WTC11 (cell line): ENCODE measurements at regions not wholly inside any gene's neighbourhood (a gene's known extent, or its start where the extent isn't known, plus 50 kb on each side); places are given as distances from the start of the nearest gene placed in this dataset.

Source experiments
- ATAC-seq: fragments of 200-7000 bp; cut with Tn5 transposase; 2 replicates; pipeline ENCODE4 v1.10.0; 2021; ENCODE audit warnings: mild to moderate bottlenecking, moderate library complexity
- CTCF ChIA-PET: fragments of 300-600 bp; sonication (Branson Sonifier 250); formaldehyde crosslinking; loops from one replicate; lab custom pipeline; 2021; ENCODE audit warnings: antibody characterized with exemption; lab: Charles Lee
- POLR2A ChIA-PET: fragments of 350-600 bp; sonication (Branson Sonifier 250); formaldehyde crosslinking; loops from one replicate; lab custom pipeline; 2021; ENCODE audit warnings: antibody characterized with exemption; lab: Charles Lee
- DNase-seq: peaks from one replicate; pipeline ENCODE4 v3.0.0; 2021; ENCODE audit warnings: low spot score
- H3K27ac Mint-ChIP-seq: 2 replicates; pipeline ENCODE4 v1.8.0; 2021; ENCODE audit warnings: mixed read lengths
- H3K27me3 Mint-ChIP-seq: 2 replicates; pipeline ENCODE4 v1.8.0; 2021; ENCODE audit warnings: low read depth, mild to moderate bottlenecking, moderate library complexity, mixed read lengths
- H3K36me3 Mint-ChIP-seq: 2 replicates; pipeline ENCODE4 v1.8.0; 2021; ENCODE audit warnings: mixed read lengths
- H3K4me1 Mint-ChIP-seq: 2 replicates; pipeline ENCODE4 v1.8.0; 2022; ENCODE audit warnings: mixed read lengths
- H3K4me3 Mint-ChIP-seq: 2 replicates; pipeline ENCODE4 v1.8.0; 2021; ENCODE audit warnings: mild to moderate bottlenecking, moderate library complexity, mixed read lengths
- H3K9me3 Mint-ChIP-seq: 2 replicates; pipeline ENCODE4 v1.8.0; 2021; ENCODE audit warnings: mixed read lengths
- AR ChIP-seq: fragments of 250-450 bp; sonication (Bioruptor Pico); IDR thresholded peaks from 2 replicates; pipeline ENCODE4 v1.9.0; 2021; ENCODE audit warnings: mild to moderate bottlenecking
- CDX4 ChIP-seq: fragments of 250-450 bp; sonication (Bioruptor Pico); IDR thresholded peaks from 2 replicates; pipeline ENCODE4 v1.9.0; 2021; ENCODE audit warnings: moderate library complexity, mild to moderate bottlenecking, inconsistent platforms, borderline replicate concordance
- CREB1 ChIP-seq: sonication (generic); formaldehyde crosslinking; IDR thresholded peaks from 2 replicates; pipeline ENCODE4 v1.8.0; 2023; ENCODE audit warnings: mild to moderate bottlenecking, missing genetic modification reagents
- E2F5 ChIP-seq: sonication (generic); formaldehyde crosslinking; IDR thresholded peaks from 2 replicates; pipeline ENCODE4 v1.8.1; 2022; ENCODE audit warnings: mild to moderate bottlenecking, moderate library complexity, missing genetic modification reagents
- ESRRA ChIP-seq: sonication (generic); formaldehyde crosslinking; IDR thresholded peaks from 2 replicates; pipeline ENCODE4 v1.8.1; 2022; ENCODE audit warnings: mild to moderate bottlenecking, missing genetic modification reagents, borderline replicate concordance
- GTF2I ChIP-seq: fragments of 250-450 bp; sonication (Bioruptor Pico); conservative IDR thresholded peaks from 2 replicates; pipeline ENCODE4 v1.4.0; 2021; ENCODE audit warnings: mild to moderate bottlenecking
- IRF1 ChIP-seq: sonication (generic); formaldehyde crosslinking; IDR thresholded peaks from 2 replicates; pipeline ENCODE4 v1.8.0; 2023; ENCODE audit warnings: missing genetic modification reagents
- MAX ChIP-seq: sonication (generic); formaldehyde crosslinking; IDR thresholded peaks from 2 replicates; pipeline ENCODE4 v1.8.0; 2022; ENCODE audit warnings: mild to moderate bottlenecking, missing genetic modification reagents
- NFE2L1 ChIP-seq: sonication (generic); formaldehyde crosslinking; IDR thresholded peaks from 2 replicates; pipeline ENCODE4 v1.8.1; 2023; ENCODE audit warnings: missing genetic modification reagents
- NR3C1 ChIP-seq: sonication (generic); formaldehyde crosslinking; conservative IDR thresholded peaks from 2 replicates; pipeline ENCODE4 v1.8.1; 2023; ENCODE audit warnings: low read depth, mild to moderate bottlenecking, missing genetic modification reagents
- PRDM15 ChIP-seq: sonication (generic); formaldehyde crosslinking; IDR thresholded peaks from 2 replicates; pipeline ENCODE4 v1.8.0; 2022; ENCODE audit warnings: missing genetic modification reagents
- PRRX2 ChIP-seq: fragments of 250-450 bp; sonication (Bioruptor Pico); IDR thresholded peaks from 2 replicates; pipeline ENCODE4 v1.8.0; 2021; ENCODE audit warnings: mild to moderate bottlenecking
- TCF7 ChIP-seq: sonication (generic); formaldehyde crosslinking; IDR thresholded peaks from 2 replicates; pipeline ENCODE4 v1.8.0; 2022; ENCODE audit warnings: mild to moderate bottlenecking, low read depth, missing genetic modification reagents, moderate library complexity
- ZBTB21 ChIP-seq: sonication (generic); formaldehyde crosslinking; IDR thresholded peaks from 2 replicates; pipeline ENCODE4 v1.8.1; 2023; ENCODE audit warnings: mild to moderate bottlenecking, missing genetic modification reagents, borderline replicate concordance
- ZNF317 ChIP-seq: sonication (generic); formaldehyde crosslinking; IDR thresholded peaks from 2 replicates; pipeline ENCODE4 v1.8.1; 2023; ENCODE audit warnings: low read depth, mild to moderate bottlenecking, moderate library complexity, missing genetic modification reagents, borderline replicate concordance
- ZNF423 ChIP-seq: fragments of 250-450 bp; sonication (Bioruptor Pico); IDR thresholded peaks from 2 replicates; pipeline ENCODE4 v2.1.2; 2022; ENCODE audit warnings: mild to moderate bottlenecking, moderate library complexity
- ZNF532 ChIP-seq: fragments of 250-450 bp; sonication (Bioruptor Pico); IDR thresholded peaks from 2 replicates; pipeline ENCODE4 v1.9.0; 2021; ENCODE audit warnings: mild to moderate bottlenecking, borderline replicate concordance
- ZNF671 ChIP-seq: fragments of 250-450 bp; sonication (Bioruptor Pico); IDR thresholded peaks from 2 replicates; pipeline ENCODE4 v1.8.0; 2021; ENCODE audit warnings: mild to moderate bottlenecking
- ZSCAN18 ChIP-seq: fragments of 250-450 bp; sonication (Bioruptor Pico); IDR thresholded peaks from 2 replicates; pipeline ENCODE4 v2.1.2; 2022; ENCODE audit warnings: mild to moderate bottlenecking, moderate library complexity

- Mint-ChIP-seq H3K27ac (no peak overlapping the region), H3K4me3 (no peak overlapping the region), H3K9me3 (no peaks in the 10 kb centered on the region), H3K36me3 (no peaks in the 10 kb centered on the region), H3K4me1 (no peaks in the 10 kb centered on the region), H3K27me3 (no peaks in the 10 kb centered on the region; the same call in 1 of the 2 replicates)
- no peak for DNase-seq
- no peak for ATAC-seq
- ChIA-PET POLR2A (no interaction called here), CTCF (no interaction called here)
- TF ChIP-seq ZNF423 (CRISPR knock-in tag) = no peak
- TF ChIP-seq ZBTB21 (CRISPR knock-in tag) = no peak
- TF ChIP-seq ESRRA (CRISPR knock-in tag) = no peak
- TF ChIP-seq MAX (CRISPR knock-in tag) = no peak
- TF ChIP-seq NR3C1 = no peak
- TF ChIP-seq CREB1 (CRISPR knock-in tag) = no peak
- TF ChIP-seq ZNF317 (CRISPR knock-in tag) = no peak
- no peak for TF ChIP-seq AR
- TF ChIP-seq NFE2L1 = no peak
- TF ChIP-seq CDX4 = no peak
- no peak for TF ChIP-seq ZNF671 (CRISPR knock-in tag)
- TF ChIP-seq GTF2I = no peak
- TF ChIP-seq IRF1 (CRISPR knock-in tag) = no peak
- no peak for TF ChIP-seq PRDM15
- no peak for TF ChIP-seq E2F5 (CRISPR knock-in tag)
- no peak for TF ChIP-seq ZSCAN18 (CRISPR knock-in tag)
- no peak for TF ChIP-seq TCF7 (CRISPR knock-in tag)
- TF ChIP-seq PRRX2 (CRISPR knock-in tag) = no peak
- no peak for TF ChIP-seq ZNF532 (CRISPR knock-in tag)
Measured at GRCh38 chr12:45660330-45660729, 69.2 kb upstream of the ARID2 start.
